H54 (cell line): ENCODE measurements at regions not wholly inside any gene's neighbourhood (a gene's known extent, or its start where the extent isn't known, plus 50 kb on each side); places are given as distances from the start of the nearest gene placed in this dataset.

Experiments
- DNase-seq: peaks from one replicate; pipeline ENCODE4 v3.0.0; 2011; ENCODE audit warnings: low spot score, mixed read lengths; ENCODE audit not compliant: insufficient read length
- FAIRE-seq: peaks from 3 replicates; lab custom pipeline; 2011; peaks lifted over from hg19 to GRCh38; lab: Jason Lieb, UNC
- POLR2A ChIP-seq: IDR thresholded peaks from 2 replicates; pipeline ENCODE4 v1.6.1; 2011; ENCODE audit warnings: low read depth, mild to moderate bottlenecking, low read length

DNA sequence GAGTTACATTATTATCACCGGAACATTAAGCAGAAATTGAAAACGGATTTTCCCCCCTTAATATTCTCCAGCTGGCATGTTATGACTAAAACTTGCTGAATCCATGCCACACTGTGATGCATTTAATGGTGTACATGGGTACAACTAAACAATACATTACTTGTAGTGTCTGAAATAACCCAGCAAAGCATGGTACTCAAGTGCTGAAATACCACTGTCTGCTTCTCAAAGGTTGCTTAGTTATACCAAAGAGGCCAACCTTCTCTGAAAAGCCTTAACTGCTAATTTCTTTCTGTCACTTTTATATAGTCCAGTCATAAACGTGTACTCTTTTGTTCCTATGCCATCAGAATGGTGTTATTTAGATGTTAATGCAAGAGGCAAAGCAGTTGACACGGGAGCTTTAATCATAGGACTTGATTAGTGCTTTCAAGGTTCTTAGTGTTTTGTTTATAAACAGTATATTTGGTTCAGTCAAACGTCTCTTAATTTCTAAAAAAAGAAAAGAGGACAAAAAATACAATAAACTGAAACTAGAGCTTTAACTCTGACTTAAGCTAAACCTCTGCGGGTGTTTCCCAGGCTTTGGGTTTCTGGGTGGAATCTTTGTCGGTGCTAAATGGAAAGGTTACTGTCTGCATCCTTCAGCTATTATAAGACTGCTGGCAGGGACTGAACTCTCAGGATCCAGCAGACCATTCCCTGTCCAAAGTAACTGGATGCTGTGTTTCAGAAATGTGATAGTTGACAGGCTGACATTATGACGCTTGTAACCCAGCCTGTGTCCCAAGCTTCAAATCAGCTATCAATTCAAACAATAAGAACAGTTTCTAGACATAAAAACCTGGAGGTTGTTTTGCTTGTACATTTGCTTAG, 202.6 kb downstream of the PPP1R3A start:
- no peak for TF ChIP-seq POLR2A
- no peak for DNase-seq
- FAIRE-seq: no peak

GRCh38 chr7:113715262-113715661, 203.5 kb downstream of the PPP1R3A start:
- FAIRE-seq (no peak), DNase-seq (no peak)
- TF ChIP-seq POLR2A: no peak

DNA sequence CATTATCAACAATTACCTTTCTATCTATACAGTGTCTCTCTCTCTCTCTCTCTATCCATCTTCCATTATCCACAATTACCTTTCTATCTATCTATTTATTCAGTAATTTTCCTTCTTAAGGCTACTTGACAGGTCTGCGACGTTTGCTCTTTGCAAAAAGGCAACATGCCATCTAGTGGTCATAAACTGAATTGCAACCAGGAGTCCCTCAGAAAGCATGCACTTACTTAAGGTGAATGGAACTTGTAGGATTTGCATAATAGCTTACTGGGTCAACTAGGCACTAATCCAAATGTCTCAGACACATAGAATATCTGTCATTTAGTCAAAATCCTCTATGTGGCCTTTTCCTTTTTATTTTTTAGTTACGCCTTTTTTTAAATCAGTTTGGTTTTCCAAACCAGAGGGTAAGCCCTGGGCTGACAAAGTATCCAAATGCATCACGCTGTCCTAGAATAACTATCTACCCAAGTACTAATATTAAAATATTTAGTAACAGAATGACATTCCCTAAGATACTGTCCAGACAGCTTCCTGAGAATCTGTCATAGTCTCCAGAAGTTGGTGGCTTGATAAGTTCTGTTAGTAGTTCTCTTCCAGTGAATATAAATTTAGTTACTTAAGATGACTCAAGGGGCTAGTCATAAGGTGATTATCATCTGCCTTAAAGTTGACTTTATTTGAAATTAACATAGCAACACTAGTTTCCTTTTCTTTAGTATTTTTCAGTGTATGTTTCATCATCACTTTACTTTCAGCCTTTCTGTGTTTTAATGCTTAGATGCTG, 208.3 kb downstream of the PPP1R3A start:
- no peak for TF ChIP-seq POLR2A
- FAIRE-seq: no peak
- peak; percentile 6 for DNase-seq

- no peak for TF ChIP-seq POLR2A
- DNase-seq: no peak
- FAIRE-seq: no peak
Measured at GRCh38 chr7:113705439-113705838, 213.4 kb downstream of the PPP1R3A start.

- no peak for DNase-seq
- FAIRE-seq: peak; percentile 62
- TF ChIP-seq POLR2A: no peak
Measured at GRCh38 chr7:113698556-113699220, 220.1 kb downstream of the PPP1R3A start.

GRCh38 chr7:113694149-113694548, 224.7 kb downstream of the PPP1R3A start:
- DNase-seq (no peak), FAIRE-seq (no peak)
- TF ChIP-seq POLR2A: no peak

- no peak for TF ChIP-seq POLR2A
- no peak for FAIRE-seq
- DNase-seq: no peak
Measured at GRCh38 chr7:113684165-113684564, 234.6 kb downstream of the PPP1R3A start.

- FAIRE-seq: no peak
- no peak for DNase-seq
- TF ChIP-seq POLR2A: no peak
Measured at GRCh38 chr7:113677811-113678210, 241.0 kb downstream of the PPP1R3A start.

- no peak for DNase-seq
- no peak for FAIRE-seq
- no peak for TF ChIP-seq POLR2A
Measured at GRCh38 chr7:113664867-113665266, 253.9 kb downstream of the PPP1R3A start.

DNA sequence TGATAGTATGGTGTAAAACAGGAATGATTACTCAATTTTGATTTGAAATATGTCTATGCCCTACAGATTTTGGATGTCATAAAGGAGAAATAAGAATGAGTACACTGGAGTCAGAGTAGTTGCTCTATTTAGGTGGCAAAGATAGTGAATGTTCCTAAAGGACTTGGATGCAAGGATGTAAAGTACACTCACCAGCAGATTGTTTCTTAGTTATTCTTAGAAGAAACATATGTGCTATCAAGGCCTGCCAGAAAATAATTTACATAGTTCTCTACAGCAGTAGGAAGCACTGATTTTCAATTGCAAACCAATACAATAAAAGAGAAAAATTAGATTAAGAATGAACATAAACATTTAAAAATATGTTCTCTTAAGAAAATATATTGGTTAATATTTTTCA, 259.4 kb downstream of the PPP1R3A start:
- FAIRE-seq: no peak
- TF ChIP-seq POLR2A: no peak

DNA sequence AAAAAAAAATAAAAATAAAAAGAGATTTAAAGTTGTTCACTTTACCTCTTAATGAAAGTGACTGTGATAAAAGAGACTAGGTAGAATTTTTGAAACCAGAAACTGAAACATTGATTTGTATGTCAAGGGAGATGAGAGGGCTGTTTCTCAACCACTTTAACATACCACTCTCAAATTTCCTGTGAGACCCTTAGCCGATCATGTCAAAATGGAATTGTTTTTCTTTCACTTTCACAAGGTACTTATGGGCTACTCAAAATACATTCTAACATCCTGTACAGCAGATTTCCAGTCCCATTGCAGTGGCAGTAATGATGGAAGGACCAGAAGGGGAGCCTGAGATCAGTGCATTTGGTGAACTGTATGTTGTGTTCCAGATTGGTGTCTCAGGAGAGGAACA, 261.2 kb downstream of the PPP1R3A start:
- FAIRE-seq (no peak), DNase-seq (no peak)
- TF ChIP-seq POLR2A: no peak

More for the DNA sequence above, 259.4 kb downstream of the PPP1R3A start:
- no peak for DNase-seq

- FAIRE-seq: no peak
- no peak for TF ChIP-seq POLR2A
- no peak for DNase-seq
Measured at GRCh38 chr7:113652501-113652900, 266.3 kb downstream of the PPP1R3A start.

GRCh38 chr7:113649556-113649955, 269.3 kb downstream of the PPP1R3A start:
- no peak for DNase-seq
- TF ChIP-seq POLR2A: no peak
- FAIRE-seq: no peak

DNA sequence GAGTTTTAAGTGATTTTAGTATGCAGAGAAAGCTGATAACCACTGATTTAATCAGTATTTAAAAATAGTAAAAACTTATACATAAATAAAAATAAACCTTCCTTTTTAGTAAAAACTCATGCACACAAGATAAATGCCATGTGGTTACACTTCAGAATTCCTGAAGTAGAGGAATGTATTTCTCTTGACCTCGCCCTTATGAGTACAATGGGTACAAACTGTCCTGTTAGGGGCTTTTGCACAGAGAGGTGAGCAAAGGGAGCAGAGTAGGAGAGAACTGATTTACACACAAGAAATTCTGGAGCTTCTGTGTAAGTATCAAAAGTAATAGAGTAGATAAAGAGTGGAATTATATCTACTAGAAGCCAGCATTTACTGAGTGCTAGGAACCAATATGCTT, 279.6 kb downstream of the PPP1R3A start:
- no peak for FAIRE-seq
- no peak for TF ChIP-seq POLR2A
- no peak for DNase-seq
